ENCODE measurements at regions not wholly inside any gene's neighbourhood (a gene's known extent, or its start where the extent isn't known, plus 50 kb on each side); places are given as distances from the start of the nearest gene placed in this dataset.

GRCh38 chr1:54459726-54460191 lies 53.6 kb upstream of the SSBP3 start:
- ATAC-seq, result no peak
- Histone ChIP-seq H3K4me3 (ENCODE audit: low read length) (peak overlapping the region; percentile 23), H3K27ac (ENCODE audit: low read depth, low read length) (peak overlapping the region; percentile 64), H3K4me1 (ENCODE audit: control insufficient read depth in 2 of 2, insufficient read depth in 2 of 2, low read length in 2 of 2) (peaks cover 24 to 37% of the 10 kb centered on the region in 2 donors), H3K36me3 (ENCODE audit: control insufficient read depth in 2 of 3, insufficient read depth in 3 of 3, low read length in 3 of 3) (no peaks in the 10 kb centered on the region), H3K9me3 (ENCODE audit: control insufficient read depth in 2 of 3, low read length in 3 of 3) (no peaks in the 10 kb centered on the region), H3K27me3 (ENCODE audit: control insufficient read depth in 2 of 2, insufficient read depth in 2 of 2, low read length in 2 of 2) (no peaks in the 10 kb centered on the region)
- Mint-ChIP-seq H3K4me1 (peaks cover 15 to 49% (median 39%) of the 10 kb centered on the region in 7 donors), H3K27me3 (peaks cover 0 to 2% (median 0%) of the 10 kb centered on the region in 5 donors), H3K27ac (peak overlapping the region; percentile 49 to 98 (median 91)), H3K9me3 (peaks cover 0 to 5% (median 0%) of the 10 kb centered on the region in 11 donors), H3K4me3 (peak overlapping the region in 9 of 10 donors; percentile 29 to 83 (median 73)), H3K36me3 (no peaks in the 10 kb centered on the region)
- CTCF ChIA-PET, result interaction anchor here (0.5 to 1.4 kb wide), 5 partner anchors 19 to 619 kb away, joined by 3 to 6 read pairs (median 3); no protein-coding TSS in a partner anchor
- intact Hi-C loops (cut with micrococcal nuclease), result loop anchor here (1.0 to 5.0 kb wide), 4 partner anchors 16 to 53 kb away; partner anchors contain the start of gene SSBP3 (in 1 of the 2)
- peak in 3 of 9 donors; percentile 18 to 31 (median 30) for DNase-seq
- POLR2A ChIA-PET, result interaction anchor here (0.5 to 5.8 kb wide), 12 partner anchors 10 to 587 kb away, joined by 3 to 45 read pairs (median 4); partner anchors contain the start of genes CYB5RL, MRPL37 and SSBP3

GRCh38 chr1:54459140-54459539 lies 52.9 kb upstream of the SSBP3 start:
- H3K27ac Mint-ChIP-seq, result peak overlapping the region in 8 of 9 donors; percentile 75 to 98 (median 93)
- Histone ChIP-seq H3K27ac (ENCODE audit: low read depth, low read length) (peak overlapping the region; percentile 64), H3K4me3 (ENCODE audit: low read length) (no peak overlapping the region), H3K36me3 (ENCODE audit: control insufficient read depth in 2 of 3, insufficient read depth in 3 of 3, low read length in 3 of 3) (no peaks in the 10 kb centered on the region), H3K27me3 (ENCODE audit: control insufficient read depth in 2 of 2, insufficient read depth in 2 of 2, low read length in 2 of 2) (no peaks in the 10 kb centered on the region), H3K9me3 (ENCODE audit: control insufficient read depth in 2 of 3, low read length in 3 of 3) (no peaks in the 10 kb centered on the region), H3K4me1 (ENCODE audit: control insufficient read depth in 2 of 2, insufficient read depth in 2 of 2, low read length in 2 of 2) (peaks cover 18 to 34% of the 10 kb centered on the region in 2 donors)
- H3K4me1 Mint-ChIP-seq, result peaks cover 15 to 43% (median 37%) of the 10 kb centered on the region in 7 donors
- H3K9me3 Mint-ChIP-seq, result peaks cover 0 to 5% (median 0%) of the 10 kb centered on the region in 11 donors
- peaks cover 0 to 2% (median 0%) of the 10 kb centered on the region in 5 donors for H3K27me3 Mint-ChIP-seq
- POLR2A ChIA-PET, result interaction anchor here (1.6 to 2.7 kb wide), 3 partner anchors 21 to 46 kb away, joined by 7 to 10 read pairs (median 7); no protein-coding TSS in a partner anchor
- DNase-seq (no peak), ATAC-seq (no peak)
- no peaks in the 10 kb centered on the region for H3K36me3 Mint-ChIP-seq
- CTCF ChIA-PET, result interaction anchor here (1.4 kb wide), 1 partner anchor 52 kb away, joined by 6 read pairs; no protein-coding TSS in a partner anchor
- peak overlapping the region in 8 of 10 donors; percentile 43 to 83 (median 66) for H3K4me3 Mint-ChIP-seq
- intact Hi-C loops (cut with micrococcal nuclease), result loop anchor here in 1 of 2 donors (5.0 kb wide), 1 partner anchor 47 kb away; no protein-coding TSS in a partner anchor

- DNase-seq (no peak), ATAC-seq (no peak)
- no peaks in the 10 kb centered on the region for H3K9me3 ChIP-seq (ENCODE audit: control insufficient read depth in 2 of 3, low read length in 3 of 3)
- H3K27me3 ChIP-seq (ENCODE audit: control insufficient read depth in 2 of 2, insufficient read depth in 2 of 2, low read length in 2 of 2), result no peaks in the 10 kb centered on the region
- peaks cover 0 to 7% (median 0%) of the 10 kb centered on the region in 11 donors for H3K9me3 Mint-ChIP-seq
- peaks cover 20 to 38% (median 28%) of the 10 kb centered on the region in 7 donors for H3K4me1 Mint-ChIP-seq
- CTCF ChIA-PET, result no interaction called here
- H3K27ac ChIP-seq (ENCODE audit: low read depth, low read length), result no peak overlapping the region
- peak overlapping the region in 4 of 9 donors; percentile 41 to 81 (median 54) for H3K27ac Mint-ChIP-seq
- peaks cover 13 to 30% of the 10 kb centered on the region in 2 donors for H3K4me1 ChIP-seq (ENCODE audit: control insufficient read depth in 2 of 2, insufficient read depth in 2 of 2, low read length in 2 of 2)
- no peak overlapping the region for H3K4me3 Mint-ChIP-seq
- peaks cover 0 to 8% (median 0%) of the 10 kb centered on the region in 5 donors for H3K27me3 Mint-ChIP-seq
- POLR2A ChIA-PET, result no interaction called here
- intact Hi-C loops (cut with micrococcal nuclease), result loop anchor here in 1 of 2 donors (5.0 kb wide), 1 partner anchor 45 kb away; no protein-coding TSS in a partner anchor
- no peaks in the 10 kb centered on the region for H3K36me3 Mint-ChIP-seq
- no peaks in the 10 kb centered on the region for H3K36me3 ChIP-seq (ENCODE audit: control insufficient read depth in 2 of 3, insufficient read depth in 3 of 3, low read length in 3 of 3)
- H3K4me3 ChIP-seq (ENCODE audit: low read length), result no peak overlapping the region
Observed at GRCh38 chr1:54456921-54457529, 50.8 kb upstream of the SSBP3 start.

GRCh38 chr1:54456361-54456760 lies 50.2 kb upstream of the SSBP3 start:
- no peak for DNase-seq
- ChIA-PET CTCF (no interaction called here), POLR2A (interaction anchor here (1.6 kb wide), 1 partner anchor 29 kb away, joined by 5 read pairs; no protein-coding TSS in a partner anchor)
- Mint-ChIP-seq H3K27me3 (peaks cover 0 to 10% (median 0%) of the 10 kb centered on the region in 5 donors), H3K36me3 (no peaks in the 10 kb centered on the region), H3K4me3 (no peak overlapping the region), H3K27ac (peak overlapping the region in 4 of 9 donors; percentile 7 to 63 (median 43)), H3K4me1 (peaks cover 19 to 34% (median 24%) of the 10 kb centered on the region in 7 donors), H3K9me3 (peaks cover 0 to 9% (median 2%) of the 10 kb centered on the region in 11 donors)
- Histone ChIP-seq H3K4me3 (ENCODE audit: low read length) (no peak overlapping the region), H3K27me3 (ENCODE audit: control insufficient read depth in 2 of 2, insufficient read depth in 2 of 2, low read length in 2 of 2) (no peaks in the 10 kb centered on the region), H3K27ac (ENCODE audit: low read depth, low read length) (no peak overlapping the region), H3K4me1 (ENCODE audit: control insufficient read depth in 2 of 2, insufficient read depth in 2 of 2, low read length in 2 of 2) (peaks cover 13 to 24% of the 10 kb centered on the region in 2 donors), H3K9me3 (ENCODE audit: control insufficient read depth in 2 of 3, low read length in 3 of 3) (no peaks in the 10 kb centered on the region), H3K36me3 (ENCODE audit: control insufficient read depth in 2 of 3, insufficient read depth in 3 of 3, low read length in 3 of 3) (no peaks in the 10 kb centered on the region)
- ATAC-seq, result no peak
- intact Hi-C loops (cut with micrococcal nuclease), result loop anchor here in 1 of 2 donors (5.0 kb wide), 1 partner anchor 44 kb away; no protein-coding TSS in a partner anchor
